ENCODE measurements at regions not wholly inside any gene's neighbourhood (a gene's known extent, or its start where the extent isn't known, plus 50 kb on each side); places are given as distances from the start of the nearest gene placed in this dataset.

DNA sequence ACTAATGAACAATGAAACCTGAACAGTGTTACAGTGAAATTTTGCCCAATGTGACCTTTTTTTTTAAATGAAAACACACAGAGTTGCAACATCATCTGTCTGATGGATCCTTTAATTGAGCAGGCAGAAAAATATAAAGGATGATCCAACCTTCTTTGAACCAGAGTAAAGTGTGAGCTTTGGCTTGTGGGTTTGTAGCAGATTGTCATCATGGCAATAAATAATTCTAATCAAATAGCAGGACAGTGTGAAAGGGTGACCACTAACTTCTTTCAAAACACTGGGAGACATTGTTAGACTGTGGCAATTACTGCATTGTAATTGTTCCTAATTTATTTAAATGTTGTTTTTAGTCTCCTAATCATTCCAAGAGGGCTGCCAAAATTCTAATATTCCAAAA lies 197.2 kb downstream of the CHD9NB start:
- H4K8ac ChIP-seq (ENCODE audit: extremely low read depth, insufficient read depth, low read length), result no peak overlapping the region
- H4K91ac ChIP-seq (replicated peaks; ENCODE audit: insufficient read length, low read length), result no peak overlapping the region
- H3K27me3 ChIP-seq (replicated peaks in 1 of 4; ENCODE audit: control insufficient read depth in 3 of 4, extremely low read depth in 1 of 4, insufficient read depth in 3 of 4, low read length in 3 of 4), result no peaks in the 10 kb centered on the region
- H3K23ac ChIP-seq (ENCODE audit: insufficient read length), result no peak overlapping the region
- no peak for TF ChIP-seq PHF8 (conservative IDR thresholded peaks at IDR 0.05; ENCODE audit: low read depth, low read length)
- no peak for TF ChIP-seq SUZ12 (IDR thresholded peaks at IDR 0.05; ENCODE audit: low read length)
- TF ChIP-seq TEAD4 (IDR thresholded peaks at IDR 0.05; ENCODE audit: low read depth, low read length), result no peak
- no peak for TF ChIP-seq NRF1 (IDR thresholded peaks at IDR 0.05; ENCODE audit: low read depth, low read length)
- TF ChIP-seq POU5F1 (IDR thresholded peaks at IDR 0.05; ENCODE audit: low read depth, low read length), result no peak
- no peak for TF ChIP-seq POLR2AphosphoS5 (IDR thresholded peaks at IDR 0.05; ENCODE audit: low read depth, low read length)
- no peak for TF ChIP-seq SIN3A (conservative IDR thresholded peaks at IDR 0.05 in 1 of 2, IDR thresholded peaks at IDR 0.05 in 1 of 2; ENCODE audit: low read depth in 1 of 2, low read length in 2 of 2)
- TF ChIP-seq BCL11A (IDR thresholded peaks at IDR 0.05; ENCODE audit: low read depth in 2 of 2, low read length in 2 of 2), result no peak
- no peak for TF ChIP-seq CBX8 (IDR thresholded peaks at IDR 0.05; ENCODE audit: borderline replicate concordance, low read depth, low read length)
- TF ChIP-seq NANOG (IDR thresholded peaks at IDR 0.05; ENCODE audit: insufficient read depth, low read depth, low read length, poor library complexity, severe bottlenecking), result no peak
- no peak for TF ChIP-seq RXRA (IDR thresholded peaks at IDR 0.05; ENCODE audit: insufficient read depth, low read depth, low read length)
- TF ChIP-seq SIX5 (IDR thresholded peaks at IDR 0.05; ENCODE audit: low read depth, low read length), result no peak
- no peak for TF ChIP-seq SAP30 (IDR thresholded peaks at IDR 0.05; ENCODE audit: insufficient read depth, insufficient replicate concordance, low read length)
- no peak for TF ChIP-seq KDM5A (IDR thresholded peaks at IDR 0.05; ENCODE audit: low read length)
- no peak for TF ChIP-seq RAD21 (IDR thresholded peaks at IDR 0.05 in 1 of 2, conservative IDR thresholded peaks at IDR 0.05 in 1 of 2; ENCODE audit: low read depth in 2 of 2, low read length in 2 of 2)
- TF ChIP-seq ASH2L (IDR thresholded peaks at IDR 0.05; ENCODE audit: low read length), result no peak
- TF ChIP-seq YY1 (IDR thresholded peaks at IDR 0.05; ENCODE audit: low read depth, low read length), result no peak
- no peak overlapping the region for H3K27ac ChIP-seq (ENCODE audit: low read depth, low read length)
- no peak overlapping the region for H3K4ac ChIP-seq (replicated peaks; ENCODE audit: insufficient read length, low read depth, low read length)
- H3K79me2 ChIP-seq (ENCODE audit: control insufficient read depth in 1 of 2, insufficient read depth in 2 of 2, low read length in 2 of 2), result no peaks in the 10 kb centered on the region
- no peak overlapping the region for H4K5ac ChIP-seq (ENCODE audit: insufficient read length, low read depth, low read length)
- H2AFZ ChIP-seq (ENCODE audit: low read length), result no peak overlapping the region
- no peaks in the 10 kb centered on the region for H4K20me1 ChIP-seq (replicated peaks in 1 of 2; ENCODE audit: control insufficient read depth in 1 of 2, insufficient read depth in 2 of 2, low read length in 2 of 2)
- no peak overlapping the region for H2BK5ac ChIP-seq (ENCODE audit: low read depth, low read length)
- H2BK120ac ChIP-seq (replicated peaks; ENCODE audit: low read depth, low read length), result no peak overlapping the region
- no peak overlapping the region for H2BK12ac ChIP-seq (ENCODE audit: low read depth, low read length)
- no peak overlapping the region for H3K9ac ChIP-seq (replicated peaks in 1 of 4; ENCODE audit: extremely low read depth in 1 of 4, low read depth in 3 of 4, low read length in 3 of 4)
- no peaks in the 10 kb centered on the region for H3K79me1 ChIP-seq (ENCODE audit: low read depth, low read length)
- H3K14ac ChIP-seq (ENCODE audit: insufficient read length), result no peak overlapping the region
- ChIA-PET CTCF (ENCODE audit: partially characterized antibody) (no interaction called here), POLR2A (ENCODE audit: partially characterized antibody) (no interaction called here)
- H3K9me3 ChIP-seq (ENCODE audit: insufficient read depth in 2 of 2, low read depth in 1 of 2, low read length in 1 of 2), result no peaks in the 10 kb centered on the region
- DNase-seq (ENCODE audit: low read depth in 1 of 2, low spot score in 2 of 2), result no peak
- H3K56ac ChIP-seq (replicated peaks; ENCODE audit: insufficient read length, low read depth, low read length), result no peak overlapping the region
- FAIRE-seq, result no peak
- no peaks in the 10 kb centered on the region for H3K4me1 ChIP-seq (replicated peaks in 1 of 4; ENCODE audit: control insufficient read depth in 3 of 4, insufficient read depth in 4 of 4, low read length in 3 of 4)
- H3K18ac ChIP-seq (ENCODE audit: extremely low read depth, low read length), result no peak overlapping the region
- no peaks in the 10 kb centered on the region for H3K36me3 ChIP-seq (ENCODE audit: control insufficient read depth in 2 of 4, insufficient read depth in 4 of 4, low read length in 3 of 4)
- no peak overlapping the region for H2BK20ac ChIP-seq (ENCODE audit: low read length)
- no peak overlapping the region for H2BK15ac ChIP-seq (ENCODE audit: low read length)
- no peak overlapping the region for H3K4me3 ChIP-seq (ENCODE audit: extremely low read depth in 1 of 4, insufficient read depth in 2 of 4, low read depth in 3 of 4, low read length in 4 of 4)
- no peak overlapping the region for H2AK5ac ChIP-seq (ENCODE audit: low read depth, low read length)
- H3K23me2 ChIP-seq (ENCODE audit: low read depth, low read length), result no peaks in the 10 kb centered on the region
- no peak overlapping the region for H3K4me2 ChIP-seq (ENCODE audit: insufficient read depth in 1 of 2, low read depth in 2 of 2, low read length in 2 of 2)
